Neural cell (in vitro differentiated cells): ENCODE measurements at regions not wholly inside any gene's neighbourhood (a gene's known extent, or its start where the extent isn't known, plus 50 kb on each side); places are given as distances from the start of the nearest gene placed in this dataset.

Experiments used
- H2AFZ ChIP-seq: fragments of 200-600, 300-800 bp; sonication (generic), shearing (Covaris generic); 2 replicates; pipeline ENCODE4 v1.6.0; 2014; ENCODE audit warnings: low read depth, mild to moderate bottlenecking, antibody characterized with exemption, low read length, moderate library complexity
- H3F3A ChIP-seq: fragments of 200-600 bp; shearing (Covaris generic); 2 replicates; pipeline ENCODE4 v1.6.1; 2016; ENCODE audit warnings: mild to moderate bottlenecking, moderate library complexity, mixed read lengths, antibody characterized with exemption, low read length; ENCODE audit not compliant: insufficient read depth, poor library complexity, severe bottlenecking
- H3K27ac ChIP-seq: fragments of 200-600, 300-800 bp; sonication (generic), shearing (Covaris generic); 2 replicates; pipeline ENCODE4 v1.5.1; 2014; ENCODE audit warnings: mild to moderate bottlenecking, low read length, moderate library complexity
- H3K27me3 ChIP-seq: fragments of 300-800, 200-600 bp; sonication (generic), shearing (Covaris generic); 2 replicates; pipeline ENCODE4 v1.6.0; 2014; ENCODE audit warnings: mild to moderate bottlenecking, low read depth, low read length, moderate library complexity; ENCODE audit not compliant: insufficient read depth
- H3K36me3 ChIP-seq: fragments of 300-800, 200-600 bp; sonication (generic), shearing (Covaris generic); 2 replicates; pipeline ENCODE4 v1.5.1; 2014; ENCODE audit warnings: mild to moderate bottlenecking, antibody characterized with exemption, low read length, moderate library complexity; ENCODE audit not compliant: insufficient read depth
- H3K4me2 ChIP-seq: fragments of 300-800, 200-600 bp; sonication (generic), shearing (Covaris generic); 2 replicates; pipeline ENCODE4 v1.6.0; 2014; ENCODE audit warnings: mild to moderate bottlenecking, low read length
- H3K4me3 ChIP-seq: fragments of 300-800, 200-600 bp; sonication (generic), shearing (Covaris generic); 2 replicates; pipeline ENCODE4 v1.5.1; 2014; ENCODE audit warnings: mild to moderate bottlenecking, low read length, moderate library complexity
- H3K79me2 ChIP-seq: fragments of 200-600 bp; shearing (Covaris generic); replicated peaks from 2 replicates; pipeline ENCODE4 v1.6.0; 2014; ENCODE audit warnings: mild to moderate bottlenecking, low read length, moderate library complexity; ENCODE audit not compliant: insufficient read depth
- H3K9ac ChIP-seq: fragments of 300-800, 200-600 bp; sonication (generic), shearing (Covaris generic); 2 replicates; pipeline ENCODE4 v1.6.1; 2016; ENCODE audit warnings: mild to moderate bottlenecking, low read length, mixed read lengths
- H3K9me2 ChIP-seq: fragments of 200-600 bp; shearing (Covaris generic); 2 replicates; pipeline ENCODE4 v1.6.1; 2016; ENCODE audit warnings: mild to moderate bottlenecking, low read length, mixed read lengths; ENCODE audit not compliant: insufficient read depth
- H3K9me3 ChIP-seq: fragments of 200-600, 300-800 bp; sonication (generic), shearing (Covaris generic); 2 replicates; pipeline ENCODE4 v1.6.1; 2016; ENCODE audit warnings: mild to moderate bottlenecking, mixed run types, low read length, moderate library complexity, mixed read lengths
- H4K20me1 ChIP-seq: fragments of 200-600 bp; shearing (Covaris generic); 2 replicates; pipeline ENCODE4 v1.6.1; 2016; ENCODE audit warnings: mild to moderate bottlenecking, mixed run types; ENCODE audit not compliant: insufficient read depth
- CTCF ChIP-seq: fragments of 450-650 bp; IDR thresholded peaks from 2 replicates; pipeline ENCODE4 v1.5.1; 2014; ENCODE audit warnings: antibody characterized with exemption, mild to moderate bottlenecking, moderate library complexity; ENCODE audit not compliant: poor library complexity, severe bottlenecking
- EP300 ChIP-seq: fragments of 450-650 bp; conservative IDR thresholded peaks from 2 replicates; pipeline ENCODE4 v1.6.1; 2014; ENCODE audit warnings: antibody characterized with exemption, mild to moderate bottlenecking, moderate library complexity; ENCODE audit not compliant: poor library complexity, severe bottlenecking
- EZH2 ChIP-seq: fragments of 200-600, 300-800 bp; shearing (Covaris generic), sonication (generic); IDR thresholded peaks from 2 replicates; pipeline ENCODE4 v1.6.1; 2014; ENCODE audit warnings: antibody characterized with exemption, low read length, borderline replicate concordance, mild to moderate bottlenecking; ENCODE audit not compliant: insufficient read depth, poor library complexity, severe bottlenecking
- MXI1 ChIP-seq: fragments of 450-650 bp; conservative IDR thresholded peaks from 2 replicates; pipeline ENCODE4 v1.6.1; 2014; ENCODE audit warnings: antibody characterized with exemption, mild to moderate bottlenecking; ENCODE audit not compliant: poor library complexity, severe bottlenecking
- POLR2AphosphoS5 ChIP-seq: IDR thresholded peaks from 2 replicates; pipeline ENCODE4 v1.6.1; 2012
- RAD21 ChIP-seq: fragments of 450-650 bp; conservative IDR thresholded peaks from 2 replicates; pipeline ENCODE4 v1.6.1; 2014; ENCODE audit warnings: antibody characterized with exemption, mild to moderate bottlenecking, moderate library complexity
- REST ChIP-seq: IDR thresholded peaks from 2 replicates; pipeline ENCODE4 v1.6.1; 2012; ENCODE audit warnings: borderline replicate concordance
- SMC3 ChIP-seq: fragments of 450-650 bp; conservative IDR thresholded peaks from 2 replicates; pipeline ENCODE4 v1.6.1; 2014; ENCODE audit warnings: antibody characterized with exemption, mild to moderate bottlenecking, moderate library complexity; ENCODE audit not compliant: poor library complexity
- TAF1 ChIP-seq: IDR thresholded peaks from 2 replicates; pipeline ENCODE4 v1.6.1; 2012; ENCODE audit warnings: low read depth

GRCh38 chr6:10203651-10204050 lies 211.2 kb downstream of the TFAP2A start:
- H3K9me2 ChIP-seq, result no peaks in the 10 kb centered on the region

GRCh38 chr6:10202581-10202980 lies 212.3 kb downstream of the TFAP2A start:
- Histone ChIP-seq H3K27ac (no peak overlapping the region), H3K4me2 (no peak overlapping the region), H3K9ac (no peak overlapping the region), H3K9me3 (no peaks in the 10 kb centered on the region), H4K20me1 (no peaks in the 10 kb centered on the region), H3K27me3 (no peaks in the 10 kb centered on the region), H3F3A (no peaks in the 10 kb centered on the region), H3K9me2 (no peaks in the 10 kb centered on the region), H2AFZ (no peak overlapping the region), H3K4me3 (no peak overlapping the region), H3K36me3 (no peaks in the 10 kb centered on the region), H3K79me2 (no peaks in the 10 kb centered on the region)
- TF ChIP-seq POLR2AphosphoS5, result no peak
- TF ChIP-seq EZH2, result no peak
- no peak for TF ChIP-seq RAD21
- TF ChIP-seq CTCF, result no peak
- no peak for TF ChIP-seq MXI1
- TF ChIP-seq REST, result no peak
- no peak for TF ChIP-seq SMC3

More at GRCh38 chr6:10203651-10204050, 211.2 kb downstream of the TFAP2A start:
- H3K27me3 ChIP-seq, result no peaks in the 10 kb centered on the region
- no peaks in the 10 kb centered on the region for H3K79me2 ChIP-seq
- H3K9ac ChIP-seq, result no peak overlapping the region
- no peak overlapping the region for H2AFZ ChIP-seq
- no peak overlapping the region for H3K4me2 ChIP-seq
- H3K9me3 ChIP-seq, result no peaks in the 10 kb centered on the region
- H3K36me3 ChIP-seq, result no peaks in the 10 kb centered on the region
- no peaks in the 10 kb centered on the region for H3F3A ChIP-seq
- no peak overlapping the region for H3K4me3 ChIP-seq
- H4K20me1 ChIP-seq, result no peaks in the 10 kb centered on the region
- H3K27ac ChIP-seq, result no peak overlapping the region
- no peak for TF ChIP-seq MXI1
- TF ChIP-seq RAD21, result no peak
- TF ChIP-seq EZH2, result no peak
- TF ChIP-seq EP300, result no peak
- no peak for TF ChIP-seq TAF1
- TF ChIP-seq SMC3, result no peak
- no peak for TF ChIP-seq CTCF
- TF ChIP-seq REST, result no peak
- TF ChIP-seq POLR2AphosphoS5, result no peak
